ENCODE measurements at regions not wholly inside any gene's neighbourhood (a gene's known extent, or its start where the extent isn't known, plus 50 kb on each side); places are given as distances from the start of the nearest gene placed in this dataset.

DNA sequence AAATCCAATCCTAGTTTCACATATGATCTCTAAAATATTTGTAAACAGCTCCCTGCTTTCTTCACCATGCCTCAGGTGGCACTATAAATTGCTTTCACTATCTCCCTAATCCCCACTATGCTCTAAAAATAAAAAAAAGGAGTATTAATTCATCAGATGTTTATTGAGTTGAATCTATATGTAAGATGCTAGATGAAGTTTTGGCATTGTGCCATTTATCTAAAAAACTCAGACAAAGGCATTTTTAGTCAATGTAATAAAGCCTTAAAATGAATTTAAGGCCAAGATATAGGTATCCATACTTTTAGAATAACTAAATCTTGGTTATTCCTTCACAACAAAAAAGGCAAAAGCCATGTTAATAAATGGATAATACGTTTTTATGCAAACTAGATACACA is 373.9 kb downstream of the ETS1 start:
- no peak for DNase-seq

GRCh38 chr11:128212324-128212723 is 375.0 kb downstream of the ETS1 start:
- DNase-seq = no peak

DNA sequence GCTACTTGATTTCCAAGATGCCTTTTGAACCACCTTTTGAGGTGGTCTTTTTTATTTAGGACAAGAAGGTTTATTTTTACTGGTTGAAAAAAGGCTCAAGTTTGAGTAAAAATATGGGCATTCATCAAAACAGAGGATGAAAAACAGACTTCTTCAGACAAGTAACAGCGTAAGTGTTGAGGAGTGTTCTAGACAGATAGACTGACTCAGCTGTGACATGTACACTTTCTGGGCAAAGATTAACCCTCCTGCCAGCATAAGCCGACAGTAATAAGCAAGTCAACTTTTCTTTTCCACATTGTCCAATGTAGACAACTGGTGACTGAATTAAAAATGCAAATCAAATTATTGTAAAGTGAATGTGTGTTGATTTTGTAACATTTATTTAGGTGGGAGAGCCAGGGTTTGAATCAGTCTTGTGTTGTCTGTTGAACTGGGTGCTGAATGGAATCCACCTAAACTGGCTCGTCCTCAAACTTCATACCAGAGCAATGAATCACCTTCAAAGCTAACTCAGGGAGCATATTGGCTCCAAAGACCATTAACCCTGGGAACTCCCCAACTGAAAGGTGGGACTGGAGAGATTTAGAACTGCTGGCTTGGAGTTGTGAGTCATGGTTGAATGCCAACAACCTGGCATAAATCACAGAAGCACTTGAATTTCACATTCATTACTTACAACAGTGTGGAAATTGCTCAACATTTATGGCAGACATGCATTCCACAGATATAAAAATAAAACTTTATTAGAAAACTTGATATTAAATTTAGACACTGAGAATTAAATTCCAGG is 377.0 kb downstream of the ETS1 start:
- no peak for DNase-seq

- no peak for DNase-seq
These were observed 378.3 kb downstream of the ETS1 start for GRCh38 chr11:128209138-128209435.

DNA sequence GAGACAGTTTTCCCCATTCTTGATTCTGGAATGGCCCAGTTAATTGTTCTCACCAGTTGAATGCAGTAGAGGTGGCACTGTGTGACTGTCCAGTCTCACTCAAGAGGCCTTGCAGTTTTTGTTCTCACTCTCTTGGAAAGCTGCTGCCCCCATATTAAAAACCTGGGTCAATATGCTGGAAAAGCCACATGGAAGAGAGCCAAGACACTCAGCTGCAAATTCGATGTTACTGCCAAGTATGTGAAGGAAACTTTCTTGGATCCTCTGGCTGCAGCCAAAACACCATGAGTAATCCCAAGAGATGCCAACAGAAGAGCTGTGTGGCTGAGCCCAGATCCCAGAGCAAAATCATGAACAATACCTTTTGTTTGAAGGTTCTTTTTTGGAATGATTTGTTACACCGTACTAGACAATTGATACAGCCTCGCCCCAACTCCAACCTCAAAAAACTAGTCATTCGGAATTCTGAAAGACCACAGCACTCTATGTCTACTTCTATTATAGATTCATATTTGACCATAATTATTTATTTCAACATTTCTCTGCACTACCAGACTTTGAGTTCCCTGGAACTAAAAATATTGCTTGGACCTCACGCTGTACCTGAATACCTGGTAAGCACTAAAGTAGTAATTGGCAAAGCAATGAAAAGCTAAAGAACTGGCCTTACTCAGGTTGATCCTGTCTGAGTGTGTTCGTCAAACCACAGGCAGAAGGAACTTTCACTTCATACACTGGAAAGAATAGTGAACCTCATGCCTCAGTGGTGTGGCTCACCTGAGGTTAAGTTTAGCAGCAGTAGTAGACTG is 378.8 kb downstream of the ETS1 start:
- DNase-seq = no peak

GRCh38 chr11:128207861-128208321 is 379.5 kb downstream of the ETS1 start:
- no peak for DNase-seq

DNA sequence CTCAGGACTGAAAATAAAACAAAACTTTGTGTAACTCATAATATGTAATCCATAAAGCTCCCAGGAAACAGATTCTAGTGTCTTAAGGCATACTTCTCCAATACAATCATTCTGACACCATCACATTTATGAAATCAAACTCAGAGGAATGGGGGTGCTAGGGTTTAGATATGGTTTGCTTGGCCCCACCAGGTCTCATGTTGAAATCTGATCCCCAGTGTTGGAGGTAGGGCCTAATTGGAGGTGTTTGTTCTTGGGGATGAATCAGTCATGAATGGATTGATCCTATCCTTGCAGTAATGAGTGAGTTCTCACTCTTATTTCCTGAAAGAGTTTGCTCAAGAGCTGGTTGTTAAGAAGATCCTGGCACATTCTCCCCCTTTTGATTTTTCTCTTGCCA is 380.9 kb downstream of the ETS1 start:
- DNase-seq = no peak

- DNase-seq = no peak
These were observed 381.6 kb downstream of the ETS1 start for GRCh38 chr11:128205796-128206195.

DNA sequence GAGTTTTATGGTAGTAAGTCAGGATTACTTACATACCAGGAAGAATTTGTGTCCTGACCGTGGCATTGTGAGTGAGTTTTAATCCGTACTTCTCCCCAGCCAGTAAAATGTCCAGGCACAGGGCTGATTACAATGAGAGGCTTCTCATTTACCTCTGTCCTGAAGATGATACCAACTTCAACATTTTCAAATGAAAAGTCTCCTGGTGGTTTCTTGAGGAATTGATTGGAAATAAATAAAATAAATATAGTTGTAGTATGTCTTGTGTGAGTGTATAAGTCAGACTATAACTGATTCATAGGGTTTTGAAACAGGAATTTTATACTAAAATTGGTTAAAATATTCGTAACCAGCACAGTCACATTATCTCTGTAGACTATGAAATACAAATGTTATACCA is 382.5 kb downstream of the ETS1 start:
- no peak for DNase-seq

DNA sequence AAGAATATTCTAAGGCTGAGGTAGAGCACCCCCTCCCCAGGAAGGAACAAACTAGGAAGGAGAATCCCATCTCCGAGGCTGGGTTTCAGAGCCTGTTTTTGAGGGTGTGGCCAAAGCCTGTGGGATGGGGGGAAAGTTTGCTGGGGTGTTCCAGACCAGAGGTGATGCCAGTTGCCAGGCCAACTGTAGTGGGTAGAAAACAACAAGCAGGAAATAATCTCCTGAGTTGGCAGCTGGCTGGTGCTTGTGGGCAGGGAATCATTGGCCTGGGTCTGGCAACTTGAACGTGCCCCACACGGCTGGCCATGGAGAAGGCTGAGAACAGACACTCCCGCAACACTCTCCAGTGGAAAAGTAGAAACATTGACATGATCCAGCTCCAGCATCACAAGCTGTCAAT is 385.6 kb downstream of the ETS1 start:
- no peak for DNase-seq

DNA sequence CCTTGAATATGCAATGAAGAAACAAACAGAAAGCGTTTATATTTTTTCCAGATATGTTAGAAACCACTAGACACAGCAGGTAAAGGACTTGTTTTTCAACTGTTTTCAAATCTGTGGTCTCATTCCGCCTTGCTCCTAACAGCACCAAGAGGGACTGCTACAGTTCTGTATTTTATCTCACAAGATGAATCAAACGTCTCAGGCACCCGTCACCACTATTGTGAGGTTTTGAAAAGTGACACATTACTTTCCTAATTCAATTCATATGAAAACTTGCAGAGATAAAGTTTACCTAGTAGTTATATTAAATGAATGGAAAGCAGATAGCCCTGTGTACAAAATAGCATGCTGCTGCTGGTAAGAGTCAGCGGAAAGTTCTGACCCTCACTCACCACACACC is 386.3 kb downstream of the ETS1 start:
- DNase-seq = no peak

DNA sequence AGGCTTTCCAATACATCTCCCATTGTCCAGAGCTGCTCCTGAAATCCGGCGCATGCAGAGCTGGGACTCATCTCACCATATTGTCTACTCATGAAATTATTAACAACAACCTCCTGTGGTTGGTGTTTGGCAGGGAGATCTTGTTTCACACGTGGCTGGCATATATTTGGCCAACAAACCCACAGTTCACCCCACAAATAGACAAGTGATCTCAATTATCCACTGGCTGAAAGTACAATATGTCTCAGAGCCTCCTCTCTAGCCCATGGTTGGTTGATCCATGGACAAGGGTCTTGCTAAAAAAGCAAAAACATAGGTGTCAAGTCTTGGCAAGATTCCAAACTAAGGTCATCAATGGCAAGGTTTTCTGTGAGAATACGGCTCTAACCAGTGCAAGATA is 386.9 kb downstream of the ETS1 start:
- DNase-seq = no peak

- no peak for DNase-seq
These were observed 389.1 kb downstream of the ETS1 start for GRCh38 chr11:128198216-128198772.

- no peak for DNase-seq
These were observed 391.1 kb downstream of the ETS1 start for GRCh38 chr11:128196235-128196634.

DNA sequence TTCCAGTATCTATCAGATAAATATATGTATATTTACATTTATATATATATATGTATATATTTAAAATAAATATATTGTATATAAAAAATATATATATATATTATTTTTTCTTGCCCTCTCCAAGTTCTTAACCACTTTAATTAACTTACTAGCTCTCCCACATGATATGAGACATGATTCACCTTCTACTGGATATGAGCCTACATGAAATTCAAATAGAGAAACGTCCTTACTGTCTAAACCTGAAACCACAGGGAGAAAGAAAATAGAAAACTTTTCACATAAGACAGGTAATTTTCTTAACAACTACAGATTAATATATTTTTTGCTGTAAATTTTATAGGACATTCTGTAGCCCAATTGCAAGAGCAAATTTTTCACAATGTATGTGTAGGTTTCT is 391.6 kb downstream of the ETS1 start:
- no peak for DNase-seq

- DNase-seq = no peak
These were observed 392.2 kb downstream of the ETS1 start for GRCh38 chr11:128195057-128195751.

DNA sequence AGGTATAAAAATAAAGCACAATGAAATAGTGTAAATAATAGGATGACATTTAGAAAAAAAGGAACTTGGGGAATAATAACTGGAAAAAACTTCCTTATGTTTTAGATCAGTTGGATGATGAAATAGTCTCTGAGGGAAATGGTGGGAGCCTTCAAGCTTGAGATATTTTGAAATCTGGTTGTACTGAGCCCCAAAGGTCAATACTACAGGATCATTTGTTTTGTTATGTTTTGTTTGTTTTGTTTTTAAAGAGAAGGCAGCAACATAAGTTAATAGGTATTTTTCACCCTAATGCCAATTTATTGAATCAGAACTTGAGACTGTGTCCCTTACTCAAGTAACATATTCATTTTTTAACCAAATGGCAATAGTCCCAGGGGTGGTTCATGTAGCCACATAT is 393.1 kb downstream of the ETS1 start:
- DNase-seq = no peak

- DNase-seq = no peak
These were observed 393.7 kb downstream of the ETS1 start for GRCh38 chr11:128193615-128194014.

- no peak for DNase-seq
These were observed 397.0 kb downstream of the ETS1 start for GRCh38 chr11:128190312-128190711.

- DNase-seq = no peak
These were observed 397.5 kb downstream of the ETS1 start for GRCh38 chr11:128189823-128190222.

DNA sequence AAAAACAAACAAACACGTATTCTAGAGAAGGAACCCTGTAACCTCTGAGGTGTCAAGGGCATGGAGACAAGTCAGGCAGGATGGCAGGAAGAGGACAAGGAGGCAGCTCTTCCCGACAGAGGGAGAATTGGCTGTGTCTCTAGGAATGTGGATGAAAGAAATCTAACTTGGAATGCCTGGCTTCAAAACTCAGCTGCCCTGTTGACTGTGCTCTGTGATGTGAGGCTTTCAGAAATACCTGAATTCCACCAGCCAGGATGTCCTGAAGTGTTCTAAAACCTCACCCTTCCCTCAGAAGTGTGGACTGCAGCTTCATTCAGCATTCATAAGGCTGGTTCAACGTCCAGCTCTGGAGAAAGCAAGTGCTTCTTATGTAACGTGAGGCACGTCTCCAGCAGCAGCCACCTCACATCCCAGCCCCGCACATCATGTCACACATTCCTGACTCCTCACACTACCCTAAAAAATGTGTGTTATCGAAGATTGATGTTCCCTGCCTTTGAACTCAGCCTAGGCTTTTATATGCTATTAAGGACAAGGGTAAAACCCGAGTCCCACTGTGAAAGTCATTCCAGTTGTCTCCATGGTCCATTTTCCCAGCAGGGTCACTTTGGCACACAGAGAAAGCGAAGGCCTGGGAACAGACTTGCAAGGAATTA is 398.9 kb downstream of the ETS1 start:
- DNase-seq = no peak

DNA sequence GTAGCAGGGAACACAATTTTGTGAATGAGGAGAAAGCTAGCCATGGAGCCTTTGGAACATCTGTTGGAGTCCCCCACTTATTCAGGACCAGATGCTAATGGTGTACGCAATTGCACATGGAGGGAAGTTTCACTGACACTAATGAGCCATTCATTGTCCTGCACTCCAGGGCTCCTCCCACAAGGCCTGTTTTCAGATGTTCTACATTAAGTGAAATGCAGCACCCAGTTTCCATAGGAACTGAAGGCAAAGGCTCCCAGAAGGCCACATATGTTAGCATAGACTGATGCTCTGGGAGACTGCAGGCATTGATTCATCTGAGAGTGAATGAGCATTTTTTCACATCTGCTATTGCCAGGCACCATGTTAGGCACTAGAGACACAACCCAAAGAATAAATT is 399.5 kb downstream of the ETS1 start:
- DNase-seq = peak; percentile 80

GRCh38 chr11:128187377-128187776 is 400.0 kb downstream of the ETS1 start:
- DNase-seq = no peak

Data from NCI-H524 treated with DMSO at 0.1 percent for 48 hours (cell line).